ENCODE measurements at regions not wholly inside any gene's neighbourhood (a gene's known extent, or its start where the extent isn't known, plus 50 kb on each side); places are given as distances from the start of the nearest gene placed in this dataset.

- H3K18ac ChIP-seq (ENCODE audit: low read length) = no peak overlapping the region
- H3K79me2 ChIP-seq (ENCODE audit: control insufficient read depth, insufficient read depth, low read length) = no peaks in the 10 kb centered on the region
- no peak overlapping the region for H3K9ac ChIP-seq (ENCODE audit: low read length)
- H2BK120ac ChIP-seq (ENCODE audit: low read depth, low read length) = no peak overlapping the region
- H3K36me3 ChIP-seq (ENCODE audit: control insufficient read depth, insufficient read depth, low read length) = no peaks in the 10 kb centered on the region
- no peak overlapping the region for H3K4me2 ChIP-seq (ENCODE audit: low read length)
- no peak overlapping the region for H2AK5ac ChIP-seq (ENCODE audit: low read length)
- H4K8ac ChIP-seq (ENCODE audit: low read depth, low read length) = no peak overlapping the region
- no peak overlapping the region for H3K4ac ChIP-seq (ENCODE audit: low read depth, low read length)
- no CpG with 5 or more reads among the region's 1 CpG for WGBS (ENCODE audit: extremely low coverage, insufficient coverage, low lambda C conversion rate)
- no peak overlapping the region for H3K23ac ChIP-seq (ENCODE audit: low read length)
- no peaks in the 10 kb centered on the region for H3K4me1 ChIP-seq (ENCODE audit: control insufficient read depth, low read depth, low read length)
- H3K27ac ChIP-seq (ENCODE audit: low read depth, low read length) = no peak overlapping the region
- H3K4me3 ChIP-seq (ENCODE audit: low read length) = no peak overlapping the region
- H3K27me3 ChIP-seq (ENCODE audit: insufficient read depth, low read length, poor library complexity) = no peaks in the 10 kb centered on the region
- no peak for DNase-seq
- H2BK5ac ChIP-seq (ENCODE audit: low read length) = no peak overlapping the region
- H2BK15ac ChIP-seq (replicated peaks; ENCODE audit: low read depth) = no peak overlapping the region
- no peaks in the 10 kb centered on the region for H3K79me1 ChIP-seq (ENCODE audit: low read length)
- H4K5ac ChIP-seq (ENCODE audit: low read length) = no peak overlapping the region
- H3K56ac ChIP-seq (ENCODE audit: low read length) = no peak overlapping the region
Observed at GRCh38 chr4:165738571-165738970, 134.5 kb upstream of the TLL1 start.

- Histone ChIP-seq H3K56ac (ENCODE audit: low read length) (no peak overlapping the region), H4K8ac (ENCODE audit: low read depth, low read length) (no peak overlapping the region), H3K4me2 (ENCODE audit: low read length) (no peak overlapping the region), H2BK120ac (ENCODE audit: low read depth, low read length) (no peak overlapping the region), H3K79me1 (ENCODE audit: low read length) (no peaks in the 10 kb centered on the region), H3K4me1 (ENCODE audit: control insufficient read depth, low read depth, low read length) (no peaks in the 10 kb centered on the region), H3K4me3 (ENCODE audit: low read length) (no peak overlapping the region), H3K18ac (ENCODE audit: low read length) (no peak overlapping the region), H3K36me3 (ENCODE audit: control insufficient read depth, insufficient read depth, low read length) (no peaks in the 10 kb centered on the region), H3K4ac (ENCODE audit: low read depth, low read length) (no peak overlapping the region), H3K27ac (ENCODE audit: low read depth, low read length) (no peak overlapping the region), H4K5ac (ENCODE audit: low read length) (no peak overlapping the region), H3K79me2 (ENCODE audit: control insufficient read depth, insufficient read depth, low read length) (no peaks in the 10 kb centered on the region), H3K9ac (ENCODE audit: low read length) (no peak overlapping the region), H2BK5ac (ENCODE audit: low read length) (no peak overlapping the region), H3K27me3 (ENCODE audit: insufficient read depth, low read length, poor library complexity) (no peaks in the 10 kb centered on the region), H2BK15ac (replicated peaks; ENCODE audit: low read depth) (no peak overlapping the region), H2AK5ac (ENCODE audit: low read length) (no peak overlapping the region), H3K23ac (ENCODE audit: low read length) (no peak overlapping the region)
- no CpG with 5 or more reads among the region's 6 CpGs for WGBS (ENCODE audit: extremely low coverage, insufficient coverage, low lambda C conversion rate)
- no peak for DNase-seq
Observed at GRCh38 chr4:165740911-165741310, 132.1 kb upstream of the TLL1 start.

GRCh38 chr4:165743422-165743821 is 129.6 kb upstream of the TLL1 start:
- Histone ChIP-seq H3K23ac (ENCODE audit: low read length) (no peak overlapping the region), H3K27me3 (ENCODE audit: insufficient read depth, low read length, poor library complexity) (no peaks in the 10 kb centered on the region), H3K4me3 (ENCODE audit: low read length) (no peak overlapping the region), H3K4me1 (ENCODE audit: control insufficient read depth, low read depth, low read length) (no peaks in the 10 kb centered on the region), H3K56ac (ENCODE audit: low read length) (no peak overlapping the region), H3K27ac (ENCODE audit: low read depth, low read length) (no peak overlapping the region), H2AK5ac (ENCODE audit: low read length) (no peak overlapping the region), H3K4ac (ENCODE audit: low read depth, low read length) (no peak overlapping the region), H3K36me3 (ENCODE audit: control insufficient read depth, insufficient read depth, low read length) (no peaks in the 10 kb centered on the region), H3K9ac (ENCODE audit: low read length) (no peak overlapping the region), H2BK120ac (ENCODE audit: low read depth, low read length) (no peak overlapping the region), H4K8ac (ENCODE audit: low read depth, low read length) (no peak overlapping the region), H3K4me2 (ENCODE audit: low read length) (no peak overlapping the region), H2BK15ac (replicated peaks; ENCODE audit: low read depth) (no peak overlapping the region), H3K79me2 (ENCODE audit: control insufficient read depth, insufficient read depth, low read length) (no peaks in the 10 kb centered on the region), H3K79me1 (ENCODE audit: low read length) (no peaks in the 10 kb centered on the region), H4K5ac (ENCODE audit: low read length) (no peak overlapping the region), H2BK5ac (ENCODE audit: low read length) (no peak overlapping the region), H3K18ac (ENCODE audit: low read length) (no peak overlapping the region)
- no CpG with 5 or more reads among the region's 3 CpGs for WGBS (ENCODE audit: extremely low coverage, insufficient coverage, low lambda C conversion rate)
- DNase-seq = no peak

- WGBS (ENCODE audit: extremely low coverage, insufficient coverage, low lambda C conversion rate) = no CpG with 5 or more reads among the region's 1 CpG
- H3K36me3 ChIP-seq (ENCODE audit: control insufficient read depth, insufficient read depth, low read length) = no peaks in the 10 kb centered on the region
- no peak overlapping the region for H3K9ac ChIP-seq (ENCODE audit: low read length)
- no peak overlapping the region for H2BK15ac ChIP-seq (replicated peaks; ENCODE audit: low read depth)
- no peak overlapping the region for H2AK5ac ChIP-seq (ENCODE audit: low read length)
- H3K4ac ChIP-seq (ENCODE audit: low read depth, low read length) = no peak overlapping the region
- no peak for DNase-seq
- H3K27me3 ChIP-seq (ENCODE audit: insufficient read depth, low read length, poor library complexity) = no peaks in the 10 kb centered on the region
- no peak overlapping the region for H3K18ac ChIP-seq (ENCODE audit: low read length)
- H2BK120ac ChIP-seq (ENCODE audit: low read depth, low read length) = no peak overlapping the region
- no peak overlapping the region for H3K23ac ChIP-seq (ENCODE audit: low read length)
- no peaks in the 10 kb centered on the region for H3K4me1 ChIP-seq (ENCODE audit: control insufficient read depth, low read depth, low read length)
- no peak overlapping the region for H3K56ac ChIP-seq (ENCODE audit: low read length)
- H3K79me2 ChIP-seq (ENCODE audit: control insufficient read depth, insufficient read depth, low read length) = no peaks in the 10 kb centered on the region
- no peaks in the 10 kb centered on the region for H3K79me1 ChIP-seq (ENCODE audit: low read length)
- no peak overlapping the region for H3K27ac ChIP-seq (ENCODE audit: low read depth, low read length)
- H3K4me3 ChIP-seq (ENCODE audit: low read length) = no peak overlapping the region
- H3K4me2 ChIP-seq (ENCODE audit: low read length) = no peak overlapping the region
- H2BK5ac ChIP-seq (ENCODE audit: low read length) = no peak overlapping the region
- H4K5ac ChIP-seq (ENCODE audit: low read length) = no peak overlapping the region
- H4K8ac ChIP-seq (ENCODE audit: low read depth, low read length) = no peak overlapping the region
Observed at GRCh38 chr4:165744370-165744769, 128.7 kb upstream of the TLL1 start.

GRCh38 chr4:165748321-165748720 is 124.7 kb upstream of the TLL1 start:
- no CpG with 5 or more reads among the region's 1 CpG for WGBS (ENCODE audit: extremely low coverage, insufficient coverage, low lambda C conversion rate)
- no peak overlapping the region for H2BK15ac ChIP-seq (replicated peaks; ENCODE audit: low read depth)
- H4K8ac ChIP-seq (ENCODE audit: low read depth, low read length) = no peak overlapping the region
- no peaks in the 10 kb centered on the region for H3K79me1 ChIP-seq (ENCODE audit: low read length)
- H2BK120ac ChIP-seq (ENCODE audit: low read depth, low read length) = no peak overlapping the region
- no peak overlapping the region for H3K18ac ChIP-seq (ENCODE audit: low read length)
- no peaks in the 10 kb centered on the region for H3K27me3 ChIP-seq (ENCODE audit: insufficient read depth, low read length, poor library complexity)
- H3K4me3 ChIP-seq (ENCODE audit: low read length) = no peak overlapping the region
- H2AK5ac ChIP-seq (ENCODE audit: low read length) = no peak overlapping the region
- no peak for DNase-seq
- H3K4me1 ChIP-seq (ENCODE audit: control insufficient read depth, low read depth, low read length) = peaks cover 1% of the 10 kb centered on the region
- no peak overlapping the region for H3K9ac ChIP-seq (ENCODE audit: low read length)
- no peak overlapping the region for H3K4ac ChIP-seq (ENCODE audit: low read depth, low read length)
- no peaks in the 10 kb centered on the region for H3K36me3 ChIP-seq (ENCODE audit: control insufficient read depth, insufficient read depth, low read length)
- no peaks in the 10 kb centered on the region for H3K79me2 ChIP-seq (ENCODE audit: control insufficient read depth, insufficient read depth, low read length)
- no peak overlapping the region for H3K23ac ChIP-seq (ENCODE audit: low read length)
- no peak overlapping the region for H4K5ac ChIP-seq (ENCODE audit: low read length)
- no peak overlapping the region for H2BK5ac ChIP-seq (ENCODE audit: low read length)
- no peak overlapping the region for H3K56ac ChIP-seq (ENCODE audit: low read length)
- H3K27ac ChIP-seq (ENCODE audit: low read depth, low read length) = no peak overlapping the region
- H3K4me2 ChIP-seq (ENCODE audit: low read length) = no peak overlapping the region

- H3K79me2 ChIP-seq (ENCODE audit: control insufficient read depth, insufficient read depth, low read length) = no peaks in the 10 kb centered on the region
- H2AK5ac ChIP-seq (ENCODE audit: low read length) = no peak overlapping the region
- no peaks in the 10 kb centered on the region for H3K27me3 ChIP-seq (ENCODE audit: insufficient read depth, low read length, poor library complexity)
- no peak overlapping the region for H4K8ac ChIP-seq (ENCODE audit: low read depth, low read length)
- no CpG with 5 or more reads among the region's 4 CpGs for WGBS (ENCODE audit: extremely low coverage, insufficient coverage, low lambda C conversion rate)
- no peaks in the 10 kb centered on the region for H3K79me1 ChIP-seq (ENCODE audit: low read length)
- no peak overlapping the region for H3K9ac ChIP-seq (ENCODE audit: low read length)
- no peak overlapping the region for H3K4me3 ChIP-seq (ENCODE audit: low read length)
- H3K4me2 ChIP-seq (ENCODE audit: low read length) = no peak overlapping the region
- H3K4me1 ChIP-seq (ENCODE audit: control insufficient read depth, low read depth, low read length) = peaks cover 1% of the 10 kb centered on the region
- no peak overlapping the region for H2BK120ac ChIP-seq (ENCODE audit: low read depth, low read length)
- H3K18ac ChIP-seq (ENCODE audit: low read length) = peak overlapping the region; percentile 22
- DNase-seq = no peak
- H3K36me3 ChIP-seq (ENCODE audit: control insufficient read depth, insufficient read depth, low read length) = no peaks in the 10 kb centered on the region
- H2BK15ac ChIP-seq (replicated peaks; ENCODE audit: low read depth) = no peak overlapping the region
- H3K23ac ChIP-seq (ENCODE audit: low read length) = no peak overlapping the region
- no peak overlapping the region for H2BK5ac ChIP-seq (ENCODE audit: low read length)
- H3K56ac ChIP-seq (ENCODE audit: low read length) = no peak overlapping the region
- no peak overlapping the region for H3K4ac ChIP-seq (ENCODE audit: low read depth, low read length)
- no peak overlapping the region for H3K27ac ChIP-seq (ENCODE audit: low read depth, low read length)
- no peak overlapping the region for H4K5ac ChIP-seq (ENCODE audit: low read length)
Observed at GRCh38 chr4:165751882-165752281, 121.2 kb upstream of the TLL1 start.
